ENCODE measurements at regions not wholly inside any gene's neighbourhood (a gene's known extent, or its start where the extent isn't known, plus 50 kb on each side); places are given as distances from the start of the nearest gene placed in this dataset.
A peak's percentile ranks its signal among the peaks of the same experiment; 100 is the strongest.

- DNase-seq, result no peak
Measured at GRCh38 chr10:9188022-9188810, 1133.7 kb downstream of the GATA3 start.

- no peak for DNase-seq
Measured at GRCh38 chr10:9189448-9189847, 1135.0 kb downstream of the GATA3 start.

GRCh38 chr10:9193120-9193519 lies 1138.6 kb downstream of the GATA3 start:
- no peak for DNase-seq

- no peak for DNase-seq
Measured at GRCh38 chr10:9195385-9195784, 1140.9 kb downstream of the GATA3 start.

- DNase-seq, result peak; percentile 17
Measured at GRCh38 chr10:9198611-9199010, 1144.1 kb downstream of the GATA3 start.

- no peak for DNase-seq
Measured at GRCh38 chr10:9205558-9205957, 1151.1 kb downstream of the GATA3 start.

- DNase-seq, result no peak
Measured at GRCh38 chr10:9209105-9209798, 1154.8 kb downstream of the GATA3 start.

- DNase-seq, result no peak
Measured at GRCh38 chr10:9211228-9211627, 1156.7 kb downstream of the GATA3 start.

GRCh38 chr10:9214618-9215017 lies 1160.1 kb downstream of the GATA3 start:
- no peak for DNase-seq

GRCh38 chr10:9215121-9215520 lies 1160.6 kb downstream of the GATA3 start:
- DNase-seq, result no peak

- DNase-seq, result no peak
Measured at GRCh38 chr10:9219860-9220259, 1165.4 kb downstream of the GATA3 start.

GRCh38 chr10:9222917-9223316 lies 1168.4 kb downstream of the GATA3 start:
- no peak for DNase-seq

- no peak for DNase-seq
Measured at GRCh38 chr10:9227679-9228365, 1173.3 kb downstream of the GATA3 start.

- no peak for DNase-seq
Measured at GRCh38 chr10:9228771-9229170, 1174.3 kb downstream of the GATA3 start.

GRCh38 chr10:9229702-9230244 lies 1175.3 kb downstream of the GATA3 start:
- DNase-seq, result no peak

- no peak for DNase-seq
Measured at GRCh38 chr10:9230625-9231024, 1176.1 kb downstream of the GATA3 start.

- no peak for DNase-seq
Measured at GRCh38 chr10:9234191-9234590, 1179.7 kb downstream of the GATA3 start.

- no peak for DNase-seq
Measured at GRCh38 chr10:9238041-9238440, 1183.6 kb downstream of the GATA3 start.

GRCh38 chr10:9239298-9239697 lies 1184.8 kb downstream of the GATA3 start:
- no peak for DNase-seq

- no peak for DNase-seq
Measured at GRCh38 chr10:9243941-9244411, 1189.5 kb downstream of the GATA3 start.

- DNase-seq, result no peak
Measured at GRCh38 chr10:9244864-9245263, 1190.4 kb downstream of the GATA3 start.

- no peak for DNase-seq
Measured at GRCh38 chr10:9253121-9253520, 1198.6 kb downstream of the GATA3 start.

- DNase-seq, result no peak
Measured at GRCh38 chr10:9254353-9254752, 1199.9 kb downstream of the GATA3 start.

All from 8988T (cell line).